GM18870 (cell line): ENCODE measurements at regions not wholly inside any gene's neighbourhood (a gene's known extent, or its start where the extent isn't known, plus 50 kb on each side); places are given as distances from the start of the nearest gene placed in this dataset.

Experiments
- ATAC-seq: cut with Tn5 transposase; IDR thresholded peaks from one replicate; pipeline ENCODE4 v1.9.1; 2021; ENCODE audit warnings: moderate library complexity; ENCODE audit not compliant: unreplicated experiment

DNA sequence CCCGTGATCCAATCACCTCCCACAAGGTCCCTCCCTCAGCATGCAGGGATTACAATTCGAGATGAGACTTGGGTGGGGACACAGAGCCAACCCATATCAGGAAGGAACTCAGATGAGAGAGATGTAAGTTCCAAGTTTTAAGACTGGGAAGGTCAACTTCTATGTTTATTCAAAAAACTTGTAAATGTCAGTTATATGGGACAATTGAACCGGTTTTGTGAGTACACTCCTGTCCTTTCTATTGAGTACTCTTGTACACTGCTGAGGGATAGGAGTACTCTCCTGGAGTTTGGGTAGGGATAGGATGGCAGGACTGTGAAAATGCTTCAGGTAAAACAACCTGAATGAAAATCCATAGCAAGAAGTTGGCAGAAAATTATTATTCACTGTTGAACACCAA is 239.1 kb downstream of the ZNF674 start:
- no peak for ATAC-seq

DNA sequence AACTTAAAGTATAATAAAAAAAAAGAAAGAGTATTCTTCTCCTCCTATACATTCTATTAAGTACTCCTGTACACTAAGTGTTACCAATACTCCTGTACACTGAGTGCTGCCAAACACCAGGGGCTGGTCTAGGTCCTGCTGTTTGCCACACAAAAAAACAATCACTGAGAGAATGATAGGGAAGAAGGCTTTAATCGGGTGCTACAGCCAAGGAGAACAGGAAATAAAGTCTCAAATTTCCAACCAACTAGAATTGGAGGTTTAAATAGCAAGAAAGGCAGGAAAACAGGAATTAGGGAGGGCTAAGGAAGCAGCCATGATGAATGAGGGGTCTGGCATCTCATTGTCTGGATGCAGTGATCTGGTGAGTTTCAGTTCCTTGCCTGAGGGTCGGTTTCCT is 239.8 kb downstream of the ZNF674 start:
- ATAC-seq = no peak

DNA sequence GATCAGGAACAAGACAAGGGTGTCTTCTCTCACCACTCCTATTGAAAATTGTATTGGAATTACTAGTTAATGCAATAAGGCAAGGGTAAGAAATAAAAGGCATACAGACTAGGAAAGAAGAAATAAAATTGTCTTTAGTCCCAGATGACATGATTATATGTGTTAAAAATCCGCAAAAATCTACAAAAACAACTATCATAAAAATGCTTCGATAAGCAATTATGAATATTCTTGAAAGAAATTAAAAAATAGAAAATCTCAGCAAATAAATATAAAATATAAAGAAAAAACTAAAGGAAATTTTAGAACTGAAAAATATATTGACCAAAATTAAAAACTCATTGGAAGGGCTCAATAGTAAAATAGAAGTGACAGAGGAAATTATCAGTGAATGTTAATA is 243.3 kb downstream of the ZNF674 start:
- ATAC-seq = no peak

DNA sequence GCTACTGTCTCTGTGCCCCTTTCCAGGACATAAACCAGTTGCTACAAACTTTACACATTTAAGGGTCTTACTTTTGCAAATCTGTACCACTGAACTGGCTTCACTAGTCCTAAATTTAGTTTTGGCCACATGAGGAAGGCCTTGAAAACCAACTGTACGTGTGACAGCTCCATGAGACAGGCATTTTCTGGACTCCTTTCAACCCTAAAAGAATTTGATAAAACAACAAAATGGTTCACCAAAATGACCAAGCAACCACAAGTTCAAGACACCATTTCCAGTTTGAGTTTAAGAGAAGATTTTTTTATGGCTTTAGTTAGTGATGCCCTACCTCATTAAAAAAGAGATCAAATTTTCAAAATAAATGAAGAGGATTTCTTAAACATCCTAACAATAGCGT is 246.4 kb downstream of the ZNF674 start:
- ATAC-seq = no peak

DNA sequence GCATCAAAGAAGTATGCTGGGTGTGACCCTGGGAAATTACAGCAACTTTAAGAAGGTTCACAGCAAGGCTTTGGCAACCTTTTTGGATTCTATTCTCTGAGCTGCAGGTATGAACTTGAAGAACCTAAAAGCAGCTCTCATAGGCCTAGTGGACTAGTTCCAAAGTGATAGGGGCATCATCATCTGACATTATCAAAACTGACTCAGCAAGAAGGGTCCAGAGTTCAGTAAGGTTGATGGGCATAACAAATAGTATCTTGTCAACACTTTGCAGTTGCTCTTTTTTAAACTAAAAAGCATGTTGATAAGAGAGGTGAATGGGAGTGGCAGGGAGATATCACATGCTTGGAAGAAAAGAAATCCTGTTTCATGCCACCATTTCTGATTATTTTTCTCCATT is 249.3 kb downstream of the ZNF674 start:
- ATAC-seq = no peak

DNA sequence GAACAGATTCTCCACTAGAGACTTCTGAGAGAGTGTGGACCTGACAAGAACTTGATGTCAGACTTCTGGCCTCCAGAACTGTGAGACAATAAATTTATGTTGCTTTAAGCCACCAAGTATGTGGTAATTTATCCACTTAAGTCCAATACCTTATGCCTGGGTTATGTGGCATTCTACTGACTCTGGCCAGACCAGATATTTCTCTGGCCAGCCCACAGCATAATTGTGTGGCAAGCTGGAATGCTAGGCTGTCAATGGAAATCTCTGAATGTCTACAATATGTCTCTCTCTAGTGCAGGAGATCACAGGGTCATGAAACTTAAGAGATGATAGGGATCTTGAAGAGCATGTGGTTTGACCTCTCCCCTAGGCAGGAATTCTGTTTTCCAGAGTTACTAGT is 251.0 kb downstream of the ZNF674 start:
- ATAC-seq = no peak

DNA sequence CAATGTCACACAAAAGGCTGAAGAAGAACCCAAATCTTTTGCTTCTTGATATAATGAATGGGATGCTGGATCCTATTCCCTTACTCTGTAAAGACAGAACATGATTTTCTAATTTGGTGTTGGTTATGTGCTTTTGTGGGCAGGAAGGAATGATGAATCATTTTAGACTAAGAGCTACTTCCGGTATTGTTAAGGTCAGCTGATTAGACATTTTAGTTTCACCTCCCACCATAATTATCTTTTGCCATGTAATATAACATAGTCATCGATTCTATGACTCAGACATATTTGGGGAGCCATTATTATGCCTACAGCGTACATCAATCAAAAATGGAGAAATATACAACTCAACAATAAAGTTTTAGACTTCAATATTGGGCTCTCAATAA is 265.3 kb downstream of the ZNF674 start:
- ATAC-seq = peak; percentile 60

DNA sequence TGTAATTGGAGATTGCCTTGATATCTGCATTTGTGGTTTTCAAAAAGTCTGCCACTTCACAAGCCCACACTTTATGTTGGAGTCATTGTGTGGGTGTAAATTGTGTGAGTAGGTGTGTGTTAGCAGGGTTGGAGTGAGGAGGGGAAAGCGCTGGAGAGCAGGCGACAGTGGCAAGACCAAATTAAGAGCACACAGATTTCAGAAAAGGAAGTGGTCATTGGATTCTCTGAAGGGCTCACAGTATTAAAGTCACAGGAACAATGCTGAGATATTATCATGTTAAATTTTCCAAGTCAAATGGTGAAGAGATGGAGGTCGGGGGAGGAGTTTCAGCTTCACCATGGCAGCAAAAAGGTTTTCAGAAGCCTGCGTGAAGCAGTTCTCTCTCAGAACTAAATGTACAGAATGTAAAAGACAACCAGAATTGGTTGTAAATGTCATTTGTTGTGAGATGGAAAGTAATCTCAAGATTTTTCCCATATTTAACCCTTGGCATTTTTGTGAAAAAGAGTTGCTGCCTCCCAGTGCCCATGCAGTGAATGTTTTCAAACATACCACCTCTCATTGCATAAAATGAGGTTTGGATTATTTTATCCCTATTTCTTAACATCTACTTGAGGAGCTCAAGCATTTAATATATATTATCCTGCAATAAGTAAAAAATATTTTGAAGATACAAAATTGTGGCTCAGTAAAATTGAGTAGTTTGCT is 265.9 kb downstream of the ZNF674 start:
- ATAC-seq = no peak

DNA sequence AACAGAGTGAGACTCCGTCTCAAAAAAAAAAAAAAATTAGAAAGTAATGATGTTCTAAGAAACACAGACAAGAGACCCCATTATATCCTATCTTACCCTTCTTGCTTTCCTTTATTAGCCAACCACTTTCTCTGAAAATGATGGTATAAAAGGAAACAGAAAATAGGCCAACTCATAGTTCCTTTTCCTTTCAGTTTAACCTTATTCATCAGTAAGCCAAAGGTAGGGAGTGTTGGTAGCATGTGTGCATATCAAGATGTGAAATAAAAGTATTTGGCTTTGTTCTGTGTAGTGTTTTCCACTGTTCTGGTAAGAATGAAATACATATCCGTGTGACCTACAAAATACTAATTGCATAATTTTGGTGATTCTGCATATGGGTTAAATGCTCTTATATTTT is 266.6 kb downstream of the ZNF674 start:
- ATAC-seq = no peak

DNA sequence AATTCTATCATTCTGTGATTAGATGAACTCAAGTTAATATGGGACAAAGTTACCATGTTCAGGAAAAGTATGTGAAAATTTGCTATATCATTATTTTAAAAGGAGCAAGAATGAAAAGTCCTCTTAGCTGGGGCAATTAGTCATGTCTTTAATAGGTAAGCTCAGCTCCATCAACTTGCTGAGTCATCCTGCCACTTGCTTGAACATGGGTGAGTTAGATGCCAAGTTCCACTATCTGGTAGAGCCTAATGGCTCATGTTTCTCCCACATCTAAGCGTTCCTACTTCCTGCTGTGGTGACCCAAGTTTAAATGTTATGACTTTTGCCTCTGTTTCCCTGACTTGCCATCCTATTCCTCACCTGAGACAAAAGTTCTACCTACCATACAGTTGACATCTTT is 276.8 kb downstream of the ZNF674 start:
- ATAC-seq = no peak

DNA sequence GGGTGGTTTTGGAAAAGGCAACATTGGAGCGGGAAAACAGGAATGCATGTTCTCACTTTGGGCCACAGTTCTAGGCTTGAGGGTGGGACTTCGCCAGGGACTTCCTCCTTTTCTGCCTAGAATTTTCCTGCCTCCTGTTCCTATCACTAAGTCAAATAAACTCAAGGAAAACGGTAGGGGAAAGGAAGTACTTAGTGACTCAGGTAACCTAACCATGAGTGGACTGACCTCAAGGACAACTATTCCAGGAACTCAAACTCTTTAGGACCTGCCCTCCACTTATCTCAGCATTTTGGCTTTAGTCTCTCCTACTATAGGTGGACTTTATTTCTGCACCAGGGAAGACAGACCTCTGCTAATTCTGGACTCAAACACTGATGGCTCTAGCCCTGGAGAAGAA is 281.7 kb downstream of the ZNF674 start:
- ATAC-seq = no peak

DNA sequence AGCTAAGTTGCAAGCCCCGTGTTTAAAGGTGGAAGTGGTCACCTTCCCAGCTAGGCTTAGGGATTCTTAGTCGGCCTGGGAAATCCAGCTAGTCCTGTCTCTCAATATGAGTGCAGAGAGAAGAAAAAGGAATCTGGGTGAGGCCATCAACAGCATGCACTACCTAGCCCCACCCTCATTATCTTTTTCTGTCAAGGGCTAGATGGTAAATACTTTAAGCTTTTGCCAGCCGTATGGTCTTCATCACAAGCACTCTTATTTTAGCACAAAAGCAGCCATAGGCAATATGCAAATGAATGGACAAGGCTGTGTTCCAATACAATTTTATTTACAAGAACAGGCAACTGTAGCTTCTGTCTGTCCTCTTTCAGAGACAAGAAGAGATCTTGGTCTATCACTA is 282.9 kb downstream of the ZNF674 start:
- no peak for ATAC-seq

DNA sequence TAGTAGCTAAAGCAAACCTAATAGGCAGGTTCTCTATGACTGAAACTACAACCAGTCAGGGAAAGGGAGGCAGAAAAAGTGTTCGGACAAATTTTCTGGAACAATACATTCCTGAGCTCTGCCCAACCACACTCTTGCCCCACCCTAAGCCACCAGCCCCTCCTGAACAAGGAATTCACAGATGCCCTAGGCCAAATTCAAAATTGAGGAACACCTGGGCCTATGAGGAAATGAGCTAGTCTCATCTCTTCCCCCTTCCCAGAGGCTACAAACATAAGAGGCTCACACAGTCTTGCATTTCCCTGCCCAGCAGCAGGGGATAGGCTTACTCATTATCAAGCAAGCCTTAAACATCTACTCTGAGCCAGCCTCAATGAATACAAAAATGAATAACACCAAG is 284.7 kb downstream of the ZNF674 start:
- ATAC-seq = no peak

DNA sequence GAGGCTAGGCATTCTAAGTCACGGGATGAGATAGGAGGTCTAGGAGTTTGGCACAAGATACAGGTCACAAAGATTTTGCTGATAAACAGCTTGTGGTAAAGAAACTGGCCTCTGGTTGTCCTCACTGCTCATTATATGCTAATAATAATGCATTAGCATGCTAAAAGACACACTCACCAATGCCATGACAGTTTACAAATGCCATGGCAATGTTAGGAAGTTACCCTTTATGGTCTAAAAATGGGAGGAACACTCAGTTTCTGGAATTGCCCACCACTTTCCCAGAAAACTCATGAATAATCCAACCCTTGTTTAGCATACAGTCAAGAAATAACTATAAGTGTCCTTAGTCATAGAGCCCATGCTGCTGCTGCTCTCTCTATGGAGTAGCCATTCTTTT is 286.9 kb downstream of the ZNF674 start:
- no peak for ATAC-seq

DNA sequence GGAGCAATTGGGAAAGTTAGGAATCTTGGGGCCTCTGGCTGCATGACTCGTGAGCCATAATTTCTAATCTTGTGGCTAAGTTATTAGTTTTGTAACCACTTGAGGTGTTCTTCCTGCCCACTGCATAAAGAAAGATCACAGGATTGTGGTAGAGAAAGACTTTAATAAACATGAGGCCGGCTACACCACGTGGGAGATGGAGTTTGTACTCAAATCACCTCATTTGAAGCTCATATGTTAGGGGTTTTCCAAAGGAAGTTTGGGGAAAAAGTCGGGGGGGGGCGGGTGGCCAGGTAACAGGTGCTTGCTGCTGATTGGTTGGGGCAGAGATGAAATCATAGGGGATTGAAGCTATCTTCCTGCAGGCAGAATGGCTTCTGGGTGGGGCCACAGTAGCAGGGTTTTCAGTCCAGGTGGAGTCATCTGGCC is 287.8 kb downstream of the ZNF674 start:
- ATAC-seq = no peak

DNA sequence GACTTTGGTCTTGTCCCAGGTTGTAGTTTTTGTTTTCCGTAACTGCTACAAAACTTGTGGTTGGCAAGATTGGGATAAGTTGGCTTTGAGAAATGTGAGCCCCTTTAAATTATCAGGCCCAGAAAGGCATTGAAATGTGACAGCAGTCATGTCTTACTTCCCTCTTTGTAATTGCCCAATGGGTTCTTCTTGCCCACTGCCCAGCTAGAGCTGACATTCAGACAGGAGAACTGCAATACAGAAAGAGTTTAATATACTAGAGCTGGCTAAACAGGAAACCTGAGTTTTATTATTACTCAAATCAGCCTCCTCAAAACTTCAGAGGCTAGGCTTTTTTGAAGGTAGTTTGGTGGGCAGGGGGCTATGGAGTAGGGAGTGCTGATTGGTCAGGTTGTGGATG is 288.3 kb downstream of the ZNF674 start:
- no peak for ATAC-seq

DNA sequence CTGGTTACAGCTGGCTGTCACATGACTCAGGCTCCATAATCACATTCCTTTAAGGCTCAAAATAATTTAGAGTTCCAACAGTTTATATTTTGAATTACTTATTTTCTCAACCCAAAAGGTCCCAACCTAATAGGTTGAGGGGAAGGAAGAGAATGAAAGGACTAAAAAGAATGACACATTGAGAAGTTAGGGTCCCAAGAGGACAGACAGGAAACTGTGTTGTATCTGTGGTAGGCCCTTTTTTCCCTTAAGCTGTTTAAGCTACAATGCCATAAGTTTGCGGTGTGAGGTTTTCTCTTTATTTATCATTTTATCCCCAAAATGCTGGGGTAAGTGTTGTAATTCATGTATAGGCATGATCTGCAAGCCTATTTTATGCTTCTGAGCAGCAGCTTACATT is 290.2 kb downstream of the ZNF674 start:
- no peak for ATAC-seq

DNA sequence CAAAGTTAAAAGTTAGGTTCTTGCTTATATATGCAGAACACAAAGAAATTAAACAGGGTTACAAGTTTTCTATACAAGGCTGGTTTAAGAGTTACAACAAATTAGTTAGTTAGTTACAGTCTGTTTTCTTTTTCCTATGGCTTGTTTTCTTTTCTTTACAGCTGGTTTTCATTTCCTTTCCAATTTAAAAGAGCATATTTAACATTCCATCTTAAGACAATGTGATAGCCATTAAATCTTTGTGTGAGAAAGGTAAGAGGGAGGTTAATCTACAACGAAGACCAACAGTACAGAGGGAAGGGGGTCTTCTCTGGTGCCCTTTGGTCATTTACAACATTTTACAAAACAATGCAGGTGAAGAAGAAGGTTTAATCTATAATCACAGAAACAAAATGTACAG is 290.6 kb downstream of the ZNF674 start:
- no peak for ATAC-seq

DNA sequence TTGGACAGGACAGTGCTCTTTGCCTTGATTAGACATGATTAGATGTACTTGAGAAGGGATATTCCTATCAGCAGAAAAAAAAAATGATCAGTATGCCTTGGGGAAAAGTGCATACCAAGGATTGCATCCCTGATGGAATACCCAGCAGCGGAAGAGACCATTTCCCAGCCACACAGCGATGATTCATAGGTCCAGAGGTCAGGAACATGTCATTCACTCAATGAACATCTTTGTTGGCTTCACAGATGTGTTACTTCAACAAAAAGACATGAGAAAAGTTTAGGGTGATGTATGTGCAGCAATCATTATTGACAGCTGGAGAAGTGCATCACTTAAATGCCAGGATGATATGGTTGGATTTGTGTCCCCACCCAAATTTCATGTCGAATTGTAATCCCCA is 293.5 kb downstream of the ZNF674 start:
- ATAC-seq = no peak

DNA sequence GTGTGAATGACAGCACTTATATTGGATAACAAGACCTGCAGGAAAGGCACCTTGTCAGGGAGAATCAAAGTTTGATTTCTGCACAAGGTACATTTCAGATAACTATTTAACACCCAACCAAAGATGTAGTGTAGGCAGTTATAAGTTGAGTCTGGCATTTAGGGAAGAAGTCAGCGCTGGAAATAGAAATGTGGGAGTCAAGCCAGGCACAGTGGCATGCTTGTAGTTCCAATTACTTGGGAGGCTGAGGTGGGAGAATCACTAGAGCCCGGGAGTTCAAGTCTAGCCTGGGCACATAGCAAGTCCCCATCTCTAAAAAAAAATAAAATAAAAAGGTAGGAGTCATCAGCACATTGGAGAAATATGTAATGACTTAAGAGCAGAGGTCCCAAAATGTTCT is 295.1 kb downstream of the ZNF674 start:
- ATAC-seq = no peak

DNA sequence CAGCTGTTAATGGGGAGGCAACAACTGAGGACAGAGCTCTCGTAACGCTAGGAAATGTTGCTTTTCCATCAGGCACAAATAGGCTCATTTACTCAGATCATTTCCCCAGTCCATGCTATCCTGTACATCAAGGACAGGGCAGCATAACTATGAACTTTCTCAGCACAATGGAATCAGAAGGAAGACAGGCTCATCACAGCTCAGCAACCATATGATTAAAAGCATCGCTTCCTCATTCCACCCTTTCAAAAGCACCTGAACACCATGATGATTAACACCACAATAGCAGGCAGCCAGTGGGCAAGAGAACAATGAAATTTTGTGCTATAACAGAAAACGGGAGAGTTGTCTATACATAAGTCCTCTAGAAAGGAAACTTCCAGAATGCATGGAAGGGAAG is 297.8 kb downstream of the ZNF674 start:
- ATAC-seq = no peak

DNA sequence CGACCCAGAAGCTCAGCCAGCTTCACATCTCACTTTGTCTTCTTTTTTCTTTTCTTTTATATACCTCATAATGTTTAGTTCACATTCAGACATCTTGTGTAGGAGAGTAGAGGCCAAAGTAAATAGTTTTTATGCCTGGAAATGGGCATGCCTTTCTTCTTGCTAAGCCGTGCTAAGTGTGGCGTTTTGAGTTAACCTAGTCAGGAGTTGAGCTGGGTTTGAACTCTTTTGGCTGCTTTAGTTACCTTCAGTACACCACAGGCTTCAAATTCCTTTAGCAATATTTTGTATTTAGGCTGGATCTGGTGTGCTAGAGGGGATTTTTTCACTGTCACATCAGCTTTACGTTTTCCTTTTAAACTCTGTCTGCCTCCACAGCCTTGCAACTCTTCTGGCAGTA is 300.8 kb downstream of the ZNF674 start:
- ATAC-seq = no peak

DNA sequence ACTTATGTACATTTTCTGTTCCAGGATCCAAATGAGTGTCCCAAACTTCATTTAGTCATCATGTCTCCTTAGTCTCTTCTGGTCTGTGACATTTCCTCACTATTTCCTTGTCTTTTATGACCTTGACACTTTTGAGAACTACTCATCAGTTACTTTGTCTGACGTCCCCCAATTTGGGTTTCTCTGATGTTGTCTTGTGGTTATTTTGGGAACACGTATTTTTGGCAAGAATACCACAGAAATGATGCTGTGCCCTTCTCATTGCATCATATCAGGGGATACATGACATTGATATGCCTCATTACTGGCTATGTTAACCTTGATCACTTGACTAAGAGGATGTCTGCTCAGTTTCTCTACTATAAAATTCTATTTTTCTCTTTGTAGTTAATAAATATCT is 308.8 kb downstream of the ZNF674 start:
- ATAC-seq = no peak

DNA sequence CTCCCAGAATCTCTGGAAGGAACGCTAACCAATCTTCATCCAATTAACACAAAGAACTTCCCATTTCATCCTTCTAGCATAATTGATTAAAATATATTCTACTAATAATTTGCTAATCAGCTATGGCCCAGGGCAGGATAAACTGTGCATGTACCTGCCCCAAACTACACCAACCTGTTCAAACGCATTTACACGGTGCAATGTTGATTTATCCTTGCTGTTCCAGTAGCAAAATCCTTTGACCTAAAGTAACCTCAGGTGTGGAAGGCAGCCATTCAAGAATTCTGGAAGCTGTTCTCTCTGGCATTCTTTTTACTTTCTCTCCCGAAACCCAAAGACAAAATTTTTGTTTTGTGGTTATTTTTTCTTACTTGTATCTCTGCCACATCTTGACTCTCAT is 309.4 kb downstream of the ZNF674 start:
- ATAC-seq = no peak
